Brain microvascular endothelial cell (primary cell): ENCODE measurements at regions not wholly inside any gene's neighbourhood (a gene's known extent, or its start where the extent isn't known, plus 50 kb on each side); places are given as distances from the start of the nearest gene placed in this dataset.

ENCODE experiments used
- DNase-seq: peaks from one replicate; pipeline ENCODE4 v3.0.0-alpha.2; 2020
- H3K27ac ChIP-seq: fragments of 250-450 bp; sonication (Bioruptor Pico); 2 replicates; pipeline ENCODE4 v1.5.1; 2020; ENCODE audit warnings: mild to moderate bottlenecking, moderate library complexity
- H3K27me3 ChIP-seq: fragments of 250-450 bp; sonication (Bioruptor Pico); replicated peaks from 2 replicates; pipeline ENCODE4 v1.5.1; 2020; ENCODE audit warnings: mild to moderate bottlenecking
- H3K36me3 ChIP-seq: fragments of 250-450 bp; sonication (Bioruptor Pico); replicated peaks from 2 replicates; pipeline ENCODE4 v1.5.1; 2020; ENCODE audit warnings: mild to moderate bottlenecking
- H3K4me3 ChIP-seq: 2 replicates; pipeline ENCODE4 v1.5.1; 2011; ENCODE audit warnings: low read depth, mild to moderate bottlenecking, control low read depth, low read length, moderate library complexity
- CTCF ChIP-seq: IDR thresholded peaks from 2 replicates; pipeline ENCODE4 v1.5.1; 2011; ENCODE audit warnings: low read depth, mild to moderate bottlenecking, moderate library complexity, low read length, control low read depth, inconsistent platforms; ENCODE audit errors: missing control alignments
- in situ Hi-C: cut with HindIII; loops from 2 replicates; pipeline ENCODE4 v1.10.0; 2017; ENCODE audit warnings: low sequenced_read_pairs, low pct_ligation_motif_present

GRCh38 chr3:24981924-24982323 lies 446.1 kb upstream of the RARB start:
- no peak overlapping the region for H3K4me3 ChIP-seq
- no peak overlapping the region for H3K27ac ChIP-seq
- H3K36me3 ChIP-seq: no peaks in the 10 kb centered on the region
- TF ChIP-seq CTCF: no peak
- no peak for DNase-seq
- in situ Hi-C loops: no loop called here
- no peaks in the 10 kb centered on the region for H3K27me3 ChIP-seq

DNA sequence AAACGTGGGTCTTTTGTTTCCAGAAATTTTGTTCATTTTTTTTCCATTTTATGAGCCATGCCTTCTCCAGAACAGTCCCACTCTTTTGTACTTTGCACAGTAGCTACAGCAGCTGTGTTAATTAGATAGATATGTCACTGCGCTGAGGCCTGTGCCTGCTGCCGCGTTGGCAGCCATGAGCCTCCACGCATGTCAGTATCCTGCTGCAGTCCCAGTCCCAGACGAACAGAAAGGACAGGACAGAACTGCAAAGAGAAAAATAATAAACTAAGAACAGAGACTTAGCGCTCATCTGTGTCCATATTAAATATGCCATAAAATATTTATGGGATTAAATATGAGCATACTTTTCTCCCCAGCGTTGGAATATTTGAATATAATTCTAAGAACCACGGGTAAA lies 442.4 kb upstream of the RARB start:
- TF ChIP-seq CTCF: no peak
- no peak overlapping the region for H3K4me3 ChIP-seq
- H3K27ac ChIP-seq: no peak overlapping the region
- no peaks in the 10 kb centered on the region for H3K36me3 ChIP-seq
- in situ Hi-C loops: no loop called here
- H3K27me3 ChIP-seq: no peaks in the 10 kb centered on the region
- no peak for DNase-seq

- no peak for TF ChIP-seq CTCF
- H3K4me3 ChIP-seq: no peak overlapping the region
- in situ Hi-C loops: no loop called here
- no peaks in the 10 kb centered on the region for H3K36me3 ChIP-seq
- H3K27me3 ChIP-seq: no peaks in the 10 kb centered on the region
- no peak for DNase-seq
- no peak overlapping the region for H3K27ac ChIP-seq
These were observed 441.5 kb upstream of the RARB start for GRCh38 chr3:24986612-24987011.

DNA sequence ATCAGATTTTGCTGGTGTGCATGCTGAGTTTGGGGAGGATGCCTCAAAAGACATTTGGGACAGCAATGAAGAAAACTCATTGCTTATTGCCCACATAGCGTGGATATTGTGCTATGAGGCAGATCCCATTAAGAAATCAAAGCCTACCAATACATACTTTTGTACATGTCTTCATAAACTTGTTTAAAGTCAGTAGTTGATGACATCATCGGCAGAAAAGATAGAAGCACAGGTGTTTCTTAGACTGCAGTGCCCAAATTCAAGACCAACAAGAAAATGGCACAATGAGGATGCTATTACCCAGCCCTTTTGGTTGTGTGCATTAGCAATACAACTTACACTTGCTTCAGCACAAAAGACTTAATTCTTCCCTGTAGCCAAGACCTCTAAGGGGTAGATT lies 428.7 kb upstream of the RARB start:
- Histone ChIP-seq H3K4me3 (no peak overlapping the region), H3K36me3 (no peaks in the 10 kb centered on the region), H3K27ac (no peak overlapping the region), H3K27me3 (no peaks in the 10 kb centered on the region)
- no peak for DNase-seq
- in situ Hi-C loops: no loop called here
- no peak for TF ChIP-seq CTCF

- in situ Hi-C loops: no loop called here
- no peaks in the 10 kb centered on the region for H3K36me3 ChIP-seq
- TF ChIP-seq CTCF: no peak
- no peak overlapping the region for H3K4me3 ChIP-seq
- H3K27ac ChIP-seq: no peak overlapping the region
- no peak for DNase-seq
- no peaks in the 10 kb centered on the region for H3K27me3 ChIP-seq
These were observed 427.0 kb upstream of the RARB start for GRCh38 chr3:25000971-25001591.

- in situ Hi-C loops: no loop called here
- DNase-seq: no peak
- no peaks in the 10 kb centered on the region for H3K36me3 ChIP-seq
- no peak overlapping the region for H3K27ac ChIP-seq
- TF ChIP-seq CTCF: no peak
- no peaks in the 10 kb centered on the region for H3K27me3 ChIP-seq
- H3K4me3 ChIP-seq: no peak overlapping the region
These were observed 426.0 kb upstream of the RARB start for GRCh38 chr3:25002052-25002451.
